A549 (cell line): ENCODE measurements at regions not wholly inside any gene's neighbourhood (a gene's known extent, or its start where the extent isn't known, plus 50 kb on each side); places are given as distances from the start of the nearest gene placed in this dataset.

Experiments used
- ATAC-seq, 2 experiments: fragments of 200-7000 bp in 1 of 2; fragments of >200 bp in 1 of 2; cut with Nextera tagmentation in 1 of 2; cut with Tn5 transposase in 1 of 2; 3 replicates each; pipeline versions ENCODE4 v1.8.0 to v1.9.1; 2018 to 2020; ENCODE audit warnings: mild to moderate bottlenecking in 1 of 2, moderate library complexity in 1 of 2
- CTCF ChIA-PET: fragments of 300-600 bp; sonication (Branson Sonifier 250); formaldehyde crosslinking; extraction: SDS; loops from one replicate; lab custom pipeline; 2021; ENCODE audit warnings: antibody characterized with exemption, inconsistent platforms; lab: Yijun Ruan, JAX
- POLR2A ChIA-PET: fragments of 350-600 bp; formaldehyde crosslinking; extraction: SDS; loops from one replicate; lab custom pipeline; 2021; ENCODE audit warnings: antibody characterized with exemption, inconsistent platforms; lab: Yijun Ruan, JAX
- DNase-seq, 2 experiments: peaks; one replicate each; pipeline versions ENCODE4 v3.0.0 to v3.0.0-alpha.2; 2011 to 2016; ENCODE audit warnings: low read depth in 1 of 2, low spot score in 1 of 2
- FAIRE-seq: peaks from 2 replicates; lab custom pipeline; 2011; peaks lifted over from hg19 to GRCh38; lab: Jason Lieb, UNC
- H3K27ac ChIP-seq, 2 experiments: fragments of >200 bp; sonication (Bioruptor Twin); formaldehyde crosslinking; 3 replicates each; pipeline ENCODE4 v1.5.1; 2016 to 2017
- H3K4me1 ChIP-seq: fragments of >200 bp; sonication (Bioruptor Twin); formaldehyde crosslinking; 3 replicates; pipeline ENCODE4 v1.6.1; 2016
- H3K4me2 ChIP-seq: fragments of >200 bp; sonication (Bioruptor Twin); formaldehyde crosslinking; 3 replicates; pipeline ENCODE4 v1.6.1; 2016
- H3K4me3 ChIP-seq: fragments of >200 bp; sonication (Bioruptor Twin); formaldehyde crosslinking; 3 replicates; pipeline ENCODE4 v1.5.1; 2016
- H3K9me3 ChIP-seq: fragments of >200 bp; sonication (Bioruptor Twin); formaldehyde crosslinking; 3 replicates; pipeline ENCODE4 v1.6.1; 2016
- BHLHE40 ChIP-seq: IDR thresholded peaks from 2 replicates; pipeline ENCODE4 v1.6.1; 2012; ENCODE audit warnings: low read depth, low read length, inconsistent platforms
- CBX2 ChIP-seq: fragments of 200-600 bp; sonication (generic); IDR thresholded peaks from 2 replicates; pipeline ENCODE4 v1.6.1; 2016; ENCODE audit warnings: low read depth, mild to moderate bottlenecking, borderline replicate concordance
- E2F6 ChIP-seq: IDR thresholded peaks from 2 replicates; pipeline ENCODE4 v1.6.1; 2012; ENCODE audit warnings: low read depth, borderline replicate concordance
- EHMT2 ChIP-seq: fragments of 200-600 bp; sonication (generic); IDR thresholded peaks from 2 replicates; pipeline ENCODE4 v1.6.1; 2016; ENCODE audit warnings: antibody characterized with exemption, low read depth, mild to moderate bottlenecking, moderate library complexity
- EP300 ChIP-seq, 2 experiments: fragments of >200 bp; sonication (Bioruptor Twin); formaldehyde crosslinking; IDR thresholded peaks; 2 replicates in 1 of 2; 3 replicates in 1 of 2; pipeline ENCODE4 v1.6.1; 2016 to 2017
- FOSB ChIP-seq: fragments of 250-450 bp; sonication (Bioruptor Pico); IDR thresholded peaks from 2 replicates; pipeline ENCODE4 v1.5.0; 2020; ENCODE audit warnings: mild to moderate bottlenecking, moderate library complexity
- HES2 ChIP-seq: fragments of >200 bp; sonication (Bioruptor Twin); formaldehyde crosslinking; IDR thresholded peaks from 2 replicates; pipeline ENCODE4 v1.6.1; 2016
- HMGXB4 ChIP-seq: fragments of 250-450 bp; sonication (Bioruptor Pico); IDR thresholded peaks from 2 replicates; pipeline ENCODE4 v1.5.0; 2021; ENCODE audit warnings: mild to moderate bottlenecking, moderate library complexity, borderline replicate concordance
- JUN ChIP-seq, 2 experiments: fragments of >200 bp; sonication (Bioruptor Twin); formaldehyde crosslinking; IDR thresholded peaks; 2 replicates in 1 of 2; 3 replicates in 1 of 2; pipeline ENCODE4 v1.6.1; 2016 to 2017
- KDM1A ChIP-seq: fragments of 200-600 bp; sonication (generic); IDR thresholded peaks from 2 replicates; pipeline ENCODE4 v1.6.1; 2016; ENCODE audit warnings: low read depth, mild to moderate bottlenecking
- POLR2AphosphoS2 ChIP-seq: conservative IDR thresholded peaks from 2 replicates; pipeline ENCODE4 v1.6.1; 2012; ENCODE audit warnings: low read length, improper control_type of control experiment, inconsistent platforms
- RAD21 ChIP-seq, 2 experiments: fragments of >200 bp in 1 of 2; sonication (Bioruptor Twin) in 1 of 2; formaldehyde crosslinking in 1 of 2; IDR thresholded peaks in 1 of 2; conservative IDR thresholded peaks in 1 of 2; 2 replicates in 1 of 2; 3 replicates in 1 of 2; pipeline ENCODE4 v1.6.1; 2012 to 2018; ENCODE audit warnings: inconsistent platforms in 1 of 2
- RARB ChIP-seq: fragments of 250-450 bp; sonication (Bioruptor Pico); IDR thresholded peaks from 2 replicates; pipeline ENCODE4 v1.8.0; 2021; ENCODE audit warnings: mild to moderate bottlenecking, moderate library complexity
- SMC3 ChIP-seq: fragments of >200 bp; sonication (Bioruptor Twin); formaldehyde crosslinking; IDR thresholded peaks from 3 replicates; pipeline ENCODE4 v1.6.1; 2018; ENCODE audit warnings: inconsistent platforms
- SREBF2 ChIP-seq: fragments of 450-650 bp; IDR thresholded peaks from 2 replicates; pipeline ENCODE4 v1.6.1; 2014; ENCODE audit warnings: mild to moderate bottlenecking, moderate library complexity
- TP53 ChIP-seq: fragments of 250-450 bp; sonication (Bioruptor Pico); IDR thresholded peaks from 2 replicates; pipeline ENCODE4 v1.5.0; 2021; ENCODE audit warnings: mild to moderate bottlenecking, moderate library complexity
- USF2 ChIP-seq: fragments of 450-650 bp; IDR thresholded peaks from 2 replicates; pipeline ENCODE4 v1.6.1; 2014; ENCODE audit warnings: antibody characterized with exemption
- ZFP36 ChIP-seq: fragments of 450-650 bp; IDR thresholded peaks from 2 replicates; pipeline ENCODE4 v1.6.1; 2014; ENCODE audit warnings: borderline replicate concordance; ENCODE audit not compliant: partially characterized antibody
- WGBS: methylation state at CpG from one replicate; pipeline ENCODE4 v1.1.6; 2017; ENCODE audit errors: missing lambda C conversion rate; 5-methylcytosine and 5-hydroxymethylcytosine counted together
- TF ChIP-seq, protein P1 (sequence below): IDR thresholded peaks from 2 replicates; pipeline ENCODE4 v1.6.1; 2012
- TF ChIP-seq, protein P2 (sequence below): fragments of >200 bp; sonication (Bioruptor Twin); formaldehyde crosslinking; IDR thresholded peaks from 3 replicates; pipeline ENCODE4 v1.6.1; 2016
- TF ChIP-seq, protein P3 (sequence below): fragments of 150-350 bp; IDR thresholded peaks from 2 replicates; pipeline ENCODE4 v1.6.1; 2014; ENCODE audit warnings: low read depth, mild to moderate bottlenecking, low read length
- TF ChIP-seq, protein P4 (sequence below): fragments of 250-450 bp; sonication (Bioruptor Pico); IDR thresholded peaks from 2 replicates; pipeline ENCODE4 v1.5.0; 2020; ENCODE audit warnings: low read depth, mild to moderate bottlenecking, moderate library complexity

- H3K4me1 ChIP-seq: no peaks in the 10 kb centered on the region; the same call in 2 of the 3 replicates
- ChIA-PET CTCF (interaction anchor here (1.0 kb wide), 2 partner anchors 10 to 384 kb away, joined by 3 to 4 read pairs; no protein-coding TSS in a partner anchor), POLR2A (no interaction called here)
- no peak overlapping the region for H3K27ac ChIP-seq
- TF ChIP-seq EHMT2 (no peak), HES2 (no peak), HMGXB4 (no peak), USF2 (no peak), KDM1A (no peak), EP300 (IDR thresholded peaks at IDR 0.05) (no peak), CBX2 (no peak), ZFP36 (no peak), E2F6 (no peak), TP53 (no peak), RAD21 (conservative IDR thresholded peaks at IDR 0.05 in 1 of 2, IDR thresholded peaks at IDR 0.05 in 1 of 2) (no peak), BHLHE40 (no peak), JUN (IDR thresholded peaks at IDR 0.05) (no peak)
- TF ChIP-seq, protein P1, sequence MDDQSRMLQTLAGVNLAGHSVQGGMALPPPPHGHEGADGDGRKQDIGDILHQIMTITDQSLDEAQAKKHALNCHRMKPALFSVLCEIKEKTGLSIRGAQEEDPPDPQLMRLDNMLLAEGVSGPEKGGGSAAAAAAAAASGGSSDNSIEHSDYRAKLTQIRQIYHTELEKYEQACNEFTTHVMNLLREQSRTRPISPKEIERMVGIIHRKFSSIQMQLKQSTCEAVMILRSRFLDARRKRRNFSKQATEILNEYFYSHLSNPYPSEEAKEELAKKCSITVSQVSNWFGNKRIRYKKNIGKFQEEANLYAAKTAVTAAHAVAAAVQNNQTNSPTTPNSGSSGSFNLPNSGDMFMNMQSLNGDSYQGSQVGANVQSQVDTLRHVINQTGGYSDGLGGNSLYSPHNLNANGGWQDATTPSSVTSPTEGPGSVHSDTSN: no peak
- TF ChIP-seq, protein P2, sequence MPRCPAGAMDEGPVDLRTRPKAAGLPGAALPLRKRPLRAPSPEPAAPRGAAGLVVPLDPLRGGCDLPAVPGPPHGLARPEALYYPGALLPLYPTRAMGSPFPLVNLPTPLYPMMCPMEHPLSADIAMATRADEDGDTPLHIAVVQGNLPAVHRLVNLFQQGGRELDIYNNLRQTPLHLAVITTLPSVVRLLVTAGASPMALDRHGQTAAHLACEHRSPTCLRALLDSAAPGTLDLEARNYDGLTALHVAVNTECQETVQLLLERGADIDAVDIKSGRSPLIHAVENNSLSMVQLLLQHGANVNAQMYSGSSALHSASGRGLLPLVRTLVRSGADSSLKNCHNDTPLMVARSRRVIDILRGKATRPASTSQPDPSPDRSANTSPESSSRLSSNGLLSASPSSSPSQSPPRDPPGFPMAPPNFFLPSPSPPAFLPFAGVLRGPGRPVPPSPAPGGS: no peak
- ATAC-seq (no peak), FAIRE-seq (no peak), DNase-seq (no peak)
- no peak overlapping the region for H3K4me2 ChIP-seq
- peaks cover 5% of the 10 kb centered on the region; the same call in 1 of the 3 replicates for H3K9me3 ChIP-seq
- WGBS: 64% methylated on average over 2 of the region's 2 CpGs
- no peak overlapping the region for H3K4me3 ChIP-seq
These were observed 385.3 kb upstream of the SULF2 start for GRCh38 chr20:48170625-48171024.

- H3K9me3 ChIP-seq: peaks cover 5% of the 10 kb centered on the region; the same call in 1 of the 3 replicates
- TF ChIP-seq BHLHE40: no peak
- TF ChIP-seq SMC3: no peak
- no peak for TF ChIP-seq E2F6
- TF ChIP-seq ZFP36: no peak
- TF ChIP-seq, protein P3, sequence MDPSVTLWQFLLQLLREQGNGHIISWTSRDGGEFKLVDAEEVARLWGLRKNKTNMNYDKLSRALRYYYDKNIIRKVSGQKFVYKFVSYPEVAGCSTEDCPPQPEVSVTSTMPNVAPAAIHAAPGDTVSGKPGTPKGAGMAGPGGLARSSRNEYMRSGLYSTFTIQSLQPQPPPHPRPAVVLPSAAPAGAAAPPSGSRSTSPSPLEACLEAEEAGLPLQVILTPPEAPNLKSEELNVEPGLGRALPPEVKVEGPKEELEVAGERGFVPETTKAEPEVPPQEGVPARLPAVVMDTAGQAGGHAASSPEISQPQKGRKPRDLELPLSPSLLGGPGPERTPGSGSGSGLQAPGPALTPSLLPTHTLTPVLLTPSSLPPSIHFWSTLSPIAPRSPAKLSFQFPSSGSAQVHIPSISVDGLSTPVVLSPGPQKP: no peak
- TF ChIP-seq USF2: no peak
- no peak for TF ChIP-seq POLR2AphosphoS2
- no peak for TF ChIP-seq SREBF2
- no peak for TF ChIP-seq FOSB
- TF ChIP-seq RARB: no peak
- TF ChIP-seq, protein P4, sequence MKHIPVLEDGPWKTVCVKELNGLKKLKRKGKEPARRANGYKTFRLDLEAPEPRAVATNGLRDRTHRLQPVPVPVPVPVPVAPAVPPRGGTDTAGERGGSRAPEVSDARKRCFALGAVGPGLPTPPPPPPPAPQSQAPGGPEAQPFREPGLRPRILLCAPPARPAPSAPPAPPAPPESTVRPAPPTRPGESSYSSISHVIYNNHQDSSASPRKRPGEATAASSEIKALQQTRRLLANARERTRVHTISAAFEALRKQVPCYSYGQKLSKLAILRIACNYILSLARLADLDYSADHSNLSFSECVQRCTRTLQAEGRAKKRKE (CRISPR knock-in tag): no peak
- TF ChIP-seq, all 56 proteins: peak for 0
- Histone ChIP-seq H3K4me1 (no peaks in the 10 kb centered on the region; the same call in 2 of the 3 replicates), H3K4me3 (no peak overlapping the region), H3K27ac (no peak overlapping the region), H3K4me2 (no peak overlapping the region)
- FAIRE-seq (no peak), ATAC-seq (no peak), DNase-seq (no peak)
- ChIA-PET POLR2A (interaction anchor here (0.6 kb wide), 1 partner anchor 41 kb away, joined by 3 read pairs; no protein-coding TSS in a partner anchor), CTCF (interaction anchor here (1.3 kb wide), 1 partner anchor 451 kb away, joined by 3 read pairs; no protein-coding TSS in a partner anchor)
- 57% methylated on average over 15 of the region's 15 CpGs for WGBS
These were observed 384.5 kb upstream of the SULF2 start for GRCh38 chr20:48169650-48170225.
